MCF 10A (cell line): ENCODE measurements at regions not wholly inside any gene's neighbourhood (a gene's known extent, or its start where the extent isn't known, plus 50 kb on each side); places are given as distances from the start of the nearest gene placed in this dataset.

Experiments used
- BruUV-seq: library from RNA; stranded (reverse); fragments of 400-500 nt; replicated peaks from 2 replicates; lab custom pipeline; 2021; lab: Mats Ljungman, UMichigan
- CTCF ChIA-PET: fragments of 300-600 bp; sonication (Branson Sonifier 250); formaldehyde crosslinking; extraction: SDS; loops from one replicate; lab custom pipeline; 2021; ENCODE audit warnings: antibody characterized with exemption, inconsistent platforms; lab: Yijun Ruan, JAX
- POLR2A ChIA-PET: fragments of 300-600, 350-650 bp; sonication (Branson Sonifier 250); formaldehyde crosslinking; extraction: SDS; loops from one replicate; lab custom pipeline; 2020; ENCODE audit warnings: antibody characterized with exemption, inconsistent platforms; lab: Yijun Ruan, JAX
- DNase-seq: peaks from one replicate; pipeline ENCODE4 v3.0.0-alpha.2; 2018; ENCODE audit not compliant: unreplicated experiment
- H3K27ac Mint-ChIP-seq: one replicate; pipeline ENCODE4 v1.8.0; 2022; ENCODE audit warnings: mild to moderate bottlenecking, low read depth, mixed read lengths; ENCODE audit not compliant: unreplicated experiment
- H3K27me3 Mint-ChIP-seq: one replicate; pipeline ENCODE4 v1.8.0; 2022; ENCODE audit warnings: mixed read lengths; ENCODE audit not compliant: insufficient read depth, unreplicated experiment
- H3K36me3 Mint-ChIP-seq: one replicate; pipeline ENCODE4 v1.8.0; 2022; ENCODE audit warnings: mild to moderate bottlenecking, moderate library complexity, mixed read lengths; ENCODE audit not compliant: insufficient read depth, unreplicated experiment
- H3K4me1 Mint-ChIP-seq: one replicate; pipeline ENCODE4 v1.8.0; 2022; ENCODE audit warnings: mixed read lengths; ENCODE audit not compliant: insufficient read depth, unreplicated experiment
- H3K4me3 Mint-ChIP-seq: one replicate; pipeline ENCODE4 v1.8.0; 2022; ENCODE audit warnings: mild to moderate bottlenecking, moderate library complexity, mixed read lengths; ENCODE audit not compliant: unreplicated experiment
- H3K9me3 Mint-ChIP-seq: one replicate; pipeline ENCODE4 v1.8.0; 2022; ENCODE audit warnings: mixed read lengths; ENCODE audit not compliant: unreplicated experiment
- CTCF ChIP-seq: fragments of 200-600 bp; IDR thresholded peaks from one replicate; pipeline ENCODE4 v1.8.0; 2022; ENCODE audit warnings: antibody characterized with exemption, mild to moderate bottlenecking; ENCODE audit not compliant: unreplicated experiment
- intact Hi-C: fragments of 100-400 bp; cut with micrococcal nuclease; formaldehyde crosslinking; loops from 2 replicates; pipeline ENCODE4 v1.14.1; 2022

DNA sequence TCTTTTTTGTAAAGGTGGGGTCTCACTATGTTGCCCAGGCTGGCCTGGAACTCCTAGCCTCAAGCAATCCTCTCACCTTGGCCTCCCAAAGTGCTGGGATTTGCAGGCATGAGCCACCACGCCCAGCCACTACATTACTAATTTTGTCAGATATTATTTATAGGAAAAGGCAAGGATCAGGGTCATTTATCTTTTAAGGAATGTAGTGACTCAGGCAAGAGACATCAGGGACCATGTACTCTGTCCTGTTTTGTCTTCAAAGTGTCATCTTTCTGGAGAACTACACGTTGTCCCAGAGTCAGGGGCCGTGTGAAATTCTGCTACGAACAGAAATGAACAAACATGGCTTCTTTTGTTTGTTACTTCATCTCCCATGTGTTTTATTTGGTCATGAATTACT, 105.3 kb downstream of the NPTX2 start:
- Mint-ChIP-seq H3K27me3 (peaks cover 23% of the 10 kb centered on the region), H3K27ac (no peak overlapping the region), H3K4me1 (no peaks in the 10 kb centered on the region), H3K9me3 (no peaks in the 10 kb centered on the region), H3K36me3 (no peaks in the 10 kb centered on the region), H3K4me3 (no peak overlapping the region)
- no peak for DNase-seq
- CTCF ChIA-PET, result interaction anchor here (0.7 to 1.9 kb wide), 2 partner anchors 63 to 119 kb away, joined by 3 to 7 read pairs; no protein-coding TSS in a partner anchor
- TF ChIP-seq CTCF, result no peak
- intact Hi-C loops, result no loop called here
- BruUV-seq, result no TSS peak
- POLR2A ChIA-PET, result no interaction called here

DNA sequence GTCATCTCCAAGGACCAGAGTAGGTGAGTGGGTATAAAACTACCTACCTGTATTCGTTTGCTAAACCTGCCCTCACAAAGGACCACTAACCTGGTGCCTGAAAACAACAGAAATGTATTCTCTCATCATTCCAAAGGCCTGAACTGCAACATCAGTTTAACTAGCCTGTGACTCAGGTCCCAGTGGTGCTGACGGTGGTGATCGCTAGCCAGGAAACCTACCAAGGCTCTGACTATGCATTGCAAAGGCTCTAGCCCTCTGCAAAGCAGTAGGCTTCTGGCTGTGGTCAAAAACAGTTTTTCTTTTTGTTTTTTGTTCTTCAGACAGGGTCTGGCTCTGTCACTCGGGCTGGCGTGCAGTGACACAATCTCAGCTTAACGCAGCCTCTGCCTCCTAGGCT, 107.5 kb downstream of the NPTX2 start:
- H3K4me3 Mint-ChIP-seq, result no peak overlapping the region
- H3K36me3 Mint-ChIP-seq, result no peaks in the 10 kb centered on the region
- no peak overlapping the region for H3K27ac Mint-ChIP-seq
- ChIA-PET CTCF (interaction anchor here (0.5 to 1.7 kb wide), 2 partner anchors 8 to 21 kb away, joined by 3 to 9 read pairs; no protein-coding TSS in a partner anchor), POLR2A (no interaction called here)
- no peak for DNase-seq
- TF ChIP-seq CTCF, result no peak
- H3K27me3 Mint-ChIP-seq, result peaks cover 44% of the 10 kb centered on the region
- intact Hi-C loops, result no loop called here
- no peaks in the 10 kb centered on the region for H3K4me1 Mint-ChIP-seq
- no peaks in the 10 kb centered on the region for H3K9me3 Mint-ChIP-seq
- no TSS peak for BruUV-seq

DNA sequence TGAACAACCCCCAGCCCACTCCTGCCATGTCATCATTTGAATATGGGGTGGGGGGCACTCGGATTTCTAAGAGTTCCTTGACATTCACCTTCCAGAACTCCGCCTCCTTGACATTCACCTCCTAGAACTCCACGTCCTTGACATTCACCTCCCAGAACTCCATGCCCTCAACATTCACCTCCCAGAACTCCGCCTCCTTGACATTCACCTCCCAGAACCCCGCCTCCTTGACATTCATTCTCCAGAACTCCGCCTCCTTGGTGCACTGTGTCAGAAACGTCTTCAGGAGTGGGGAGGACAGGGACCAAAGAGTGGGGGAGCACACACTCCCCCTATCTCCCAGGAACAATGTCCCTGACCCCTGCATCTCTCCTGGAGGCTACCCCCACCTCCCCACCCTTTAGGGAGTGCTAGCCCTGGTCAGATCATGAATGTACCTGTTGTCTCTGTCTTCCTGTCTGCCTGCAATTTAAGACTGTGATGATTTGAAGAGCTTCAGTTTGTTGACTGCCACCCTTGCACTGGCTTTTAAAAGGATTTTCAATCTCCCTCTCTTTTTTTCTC, 110.1 kb downstream of the NPTX2 start:
- CTCF ChIA-PET, result no interaction called here
- BruUV-seq, result no TSS peak
- intact Hi-C loops, result no loop called here

DNA sequence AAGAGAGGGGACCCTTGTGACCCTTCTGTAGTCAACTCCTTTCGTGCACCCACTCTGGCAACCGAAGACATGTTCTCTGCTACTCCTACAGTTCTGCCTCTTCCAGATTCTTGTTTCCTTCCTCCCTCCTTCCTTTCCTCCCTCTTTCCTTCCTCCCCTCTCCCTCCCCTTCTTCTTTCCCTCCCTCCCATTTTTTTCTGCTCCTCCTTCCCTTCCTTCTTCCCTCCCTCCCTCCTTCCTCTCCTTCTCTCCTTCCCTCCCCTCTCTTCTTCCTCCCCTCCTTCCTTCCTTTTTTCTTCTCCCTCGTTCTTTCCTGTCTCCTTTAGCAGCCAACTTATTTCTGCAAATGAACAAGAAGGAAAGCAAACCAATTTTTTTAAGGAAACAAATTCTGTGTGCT, 111.5 kb downstream of the NPTX2 start:
- Mint-ChIP-seq H3K9me3 (no peaks in the 10 kb centered on the region), H3K36me3 (no peaks in the 10 kb centered on the region), H3K27ac (no peak overlapping the region), H3K27me3 (peaks cover 49% of the 10 kb centered on the region), H3K4me3 (no peak overlapping the region), H3K4me1 (no peaks in the 10 kb centered on the region)
- no peak for DNase-seq
- ChIA-PET CTCF (interaction anchor here (0.7 to 1.1 kb wide), 3 partner anchors 10 to 300 kb away, joined by 3 to 4 read pairs (median 3); no protein-coding TSS in a partner anchor), POLR2A (no interaction called here)
- intact Hi-C loops, result no loop called here
- no TSS peak for BruUV-seq
- TF ChIP-seq CTCF, result no peak

More for the DNA sequence above, 110.1 kb downstream of the NPTX2 start:
- Mint-ChIP-seq H3K27ac (no peak overlapping the region), H3K4me1 (no peaks in the 10 kb centered on the region), H3K4me3 (no peak overlapping the region), H3K36me3 (no peaks in the 10 kb centered on the region), H3K9me3 (no peaks in the 10 kb centered on the region), H3K27me3 (peaks cover 49% of the 10 kb centered on the region)
- TF ChIP-seq CTCF, result no peak
- DNase-seq, result no peak
- POLR2A ChIA-PET, result interaction anchor here (0.7 to 1.1 kb wide), 2 partner anchors 10 to 49 kb away, joined by 3 read pairs; no protein-coding TSS in a partner anchor
